GM18519 (cell line): ENCODE measurements at regions not wholly inside any gene's neighbourhood (a gene's known extent, or its start where the extent isn't known, plus 50 kb on each side); places are given as distances from the start of the nearest gene placed in this dataset.

Source experiments
- ATAC-seq: cut with Tn5 transposase; IDR thresholded peaks from one replicate; pipeline ENCODE4 v1.9.1; 2021; ENCODE audit warnings: mild to moderate bottlenecking, moderate library complexity; ENCODE audit not compliant: unreplicated experiment, low FRiP score

DNA sequence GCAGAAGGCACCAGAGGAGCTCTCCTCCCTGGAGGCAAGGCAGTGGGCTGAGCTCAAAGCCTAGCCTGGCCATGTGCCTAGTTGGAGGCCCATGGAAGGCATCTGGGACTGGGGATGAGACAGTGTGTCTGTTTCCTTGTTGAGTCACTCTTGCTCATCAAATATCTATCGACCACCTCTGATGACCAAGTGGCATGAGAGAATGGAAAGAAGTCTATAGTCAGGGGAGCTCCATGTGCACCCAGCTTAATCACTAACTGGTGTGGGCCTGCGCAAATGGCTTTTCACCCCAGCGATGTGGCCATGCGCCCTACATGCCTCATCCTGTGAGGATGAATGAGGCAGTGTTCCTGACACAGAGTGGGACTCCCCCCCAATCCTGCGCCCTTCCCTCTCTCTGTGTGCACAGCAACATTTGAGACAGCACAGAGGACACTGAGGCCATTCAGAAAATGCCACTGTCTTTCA, 229.9 kb downstream of the RPS24 start:
- ATAC-seq: no peak

DNA sequence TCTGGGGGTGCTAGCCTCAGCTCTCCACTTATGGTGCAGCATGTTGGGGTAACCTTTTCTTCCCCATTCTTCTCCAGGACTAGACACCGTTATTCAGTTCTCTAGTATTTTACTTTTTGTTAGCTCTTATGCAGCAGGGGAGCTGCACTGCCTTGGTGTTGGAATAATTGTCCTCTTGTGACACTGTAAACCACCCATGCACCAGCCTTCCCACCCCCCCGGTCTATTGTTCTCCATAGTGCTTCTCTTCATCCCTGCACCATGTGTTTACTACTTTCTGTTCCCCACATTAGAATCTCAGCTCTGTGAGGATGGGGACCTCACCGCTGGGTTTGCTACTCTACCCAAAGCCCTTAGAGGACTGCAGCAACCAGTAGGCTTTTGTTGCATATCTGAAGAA, 230.7 kb downstream of the RPS24 start:
- ATAC-seq: no peak

DNA sequence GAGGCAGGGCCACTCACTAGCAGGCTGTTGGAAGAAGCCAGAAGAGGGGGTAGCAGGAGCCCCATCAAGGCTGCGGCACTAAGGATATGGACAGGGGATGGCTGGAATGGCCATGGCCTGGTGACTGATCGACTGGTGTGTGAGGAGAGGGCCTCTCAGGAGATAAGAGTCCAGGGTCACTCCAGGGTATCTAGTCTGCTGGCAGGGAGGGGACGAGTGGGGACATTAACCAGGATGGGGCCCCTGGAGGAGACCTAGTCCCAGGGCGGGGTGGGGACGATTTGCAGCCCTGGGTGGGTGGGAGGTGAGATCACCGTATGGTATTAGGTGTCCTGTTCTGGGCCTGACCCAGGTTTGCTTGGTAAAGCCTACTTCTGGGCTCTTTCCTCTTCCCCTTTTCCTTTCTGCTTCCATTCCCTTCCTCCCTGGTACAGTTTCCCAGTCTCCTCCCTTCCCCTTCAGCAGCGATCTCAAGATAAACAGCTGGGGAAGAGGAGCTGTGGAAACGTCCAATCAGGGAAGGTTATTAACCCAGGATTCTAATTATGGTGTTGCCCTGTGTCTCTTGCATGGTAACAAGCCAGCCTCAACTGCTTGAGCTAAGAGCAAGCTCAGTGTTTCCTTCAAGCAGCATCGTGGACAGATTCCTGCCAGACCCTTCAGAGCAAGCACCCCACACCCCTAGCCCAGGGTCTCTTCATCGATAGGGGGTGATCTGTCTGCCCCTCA, 233.2 kb downstream of the RPS24 start:
- no peak for ATAC-seq

DNA sequence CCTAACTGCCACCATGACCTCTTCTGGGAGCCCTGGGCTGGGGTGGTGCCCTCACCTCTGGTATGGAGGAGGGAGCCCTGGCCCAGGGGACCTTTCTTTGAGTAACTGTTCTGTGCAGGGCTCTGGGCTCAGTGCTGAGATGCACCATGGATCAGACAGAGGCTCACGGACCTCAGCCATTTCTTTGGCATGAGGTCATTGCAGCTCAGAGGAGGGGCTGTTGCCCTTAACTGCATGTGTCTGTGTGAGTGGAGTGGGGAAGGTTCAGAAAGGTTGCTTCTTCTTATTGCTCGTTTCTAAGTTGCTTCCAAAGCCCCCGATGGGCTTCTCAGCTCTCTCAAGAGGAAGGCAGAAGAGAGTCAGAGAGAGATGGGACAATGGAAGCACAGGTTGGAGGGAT, 233.9 kb downstream of the RPS24 start:
- ATAC-seq: no peak

DNA sequence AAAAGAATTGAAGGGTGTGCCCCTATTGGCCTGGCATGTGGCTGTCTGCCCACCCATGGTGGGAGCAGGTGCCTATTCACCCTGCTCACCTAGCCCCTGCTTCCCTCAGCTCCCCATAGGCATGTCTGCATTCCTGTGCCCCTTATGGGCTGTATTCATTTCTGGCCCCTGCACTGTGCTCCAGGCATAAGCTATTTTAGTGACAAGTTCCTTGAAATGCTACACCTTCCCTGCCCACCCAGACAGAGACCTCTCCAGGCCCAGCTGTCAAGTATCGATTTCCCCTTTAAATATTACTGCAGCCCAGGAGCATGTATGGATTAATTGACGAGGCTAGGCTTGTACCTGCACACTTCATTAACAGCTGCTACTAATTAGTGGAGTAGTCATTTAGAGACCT, 235.4 kb downstream of the RPS24 start:
- ATAC-seq: no peak

DNA sequence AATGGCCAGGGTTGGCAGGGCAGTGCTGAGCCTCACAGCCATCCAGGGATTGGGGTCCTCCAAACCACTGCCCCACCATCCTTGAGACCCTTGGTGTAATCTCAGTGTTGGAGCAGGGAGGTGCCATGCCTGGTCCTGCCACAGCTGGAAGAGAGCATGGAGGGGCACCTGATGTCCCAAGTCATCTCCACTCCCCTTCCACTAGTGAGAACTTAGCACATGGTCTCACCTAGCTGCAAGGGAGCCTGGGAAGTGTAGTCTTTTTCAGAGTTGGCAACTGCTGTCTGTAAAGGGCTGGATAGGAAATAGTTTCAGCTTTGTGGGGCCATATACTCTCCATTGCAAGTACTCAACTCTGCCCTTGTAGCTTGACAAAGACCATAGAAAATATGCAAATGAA, 238.7 kb downstream of the RPS24 start:
- no peak for ATAC-seq

DNA sequence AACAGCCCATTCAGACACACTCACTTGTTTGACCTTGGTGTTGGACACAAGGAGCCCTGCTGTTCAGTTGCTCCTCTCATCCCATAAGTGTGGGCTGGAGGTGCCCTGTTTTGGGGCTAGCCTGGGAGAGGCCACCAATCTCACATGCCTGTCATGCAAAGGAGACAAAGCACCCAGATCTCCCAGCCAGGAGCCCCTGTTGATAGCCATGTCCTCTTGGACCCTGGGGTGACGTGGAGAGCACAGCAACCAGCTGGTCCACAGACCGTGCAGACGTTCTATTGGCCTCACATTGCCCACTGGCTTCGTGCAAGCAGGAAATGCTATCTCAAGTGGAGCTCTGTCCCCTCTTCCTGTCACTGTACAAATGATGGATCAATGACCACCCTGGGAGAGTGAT, 240.8 kb downstream of the RPS24 start:
- no peak for ATAC-seq

DNA sequence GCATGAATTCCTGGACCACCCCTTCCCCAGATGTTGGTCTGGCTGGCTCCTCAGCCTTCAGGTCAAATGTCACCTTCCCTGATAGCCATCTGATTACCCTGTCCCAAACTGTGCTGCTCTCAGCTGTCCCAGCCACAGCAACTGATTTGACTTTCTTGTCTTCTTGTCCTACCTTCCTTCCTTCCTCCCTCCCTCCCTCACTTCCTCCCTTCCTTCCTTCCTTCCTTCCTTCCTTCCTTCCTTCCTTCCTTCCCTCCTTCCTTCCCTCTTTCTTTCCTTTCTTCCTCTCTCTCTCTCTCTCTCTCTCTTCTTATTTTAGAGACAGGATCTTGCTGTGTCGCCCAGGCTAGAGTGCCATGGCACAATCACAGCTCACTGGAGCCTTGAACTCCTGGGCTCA, 242.5 kb downstream of the RPS24 start:
- no peak for ATAC-seq

DNA sequence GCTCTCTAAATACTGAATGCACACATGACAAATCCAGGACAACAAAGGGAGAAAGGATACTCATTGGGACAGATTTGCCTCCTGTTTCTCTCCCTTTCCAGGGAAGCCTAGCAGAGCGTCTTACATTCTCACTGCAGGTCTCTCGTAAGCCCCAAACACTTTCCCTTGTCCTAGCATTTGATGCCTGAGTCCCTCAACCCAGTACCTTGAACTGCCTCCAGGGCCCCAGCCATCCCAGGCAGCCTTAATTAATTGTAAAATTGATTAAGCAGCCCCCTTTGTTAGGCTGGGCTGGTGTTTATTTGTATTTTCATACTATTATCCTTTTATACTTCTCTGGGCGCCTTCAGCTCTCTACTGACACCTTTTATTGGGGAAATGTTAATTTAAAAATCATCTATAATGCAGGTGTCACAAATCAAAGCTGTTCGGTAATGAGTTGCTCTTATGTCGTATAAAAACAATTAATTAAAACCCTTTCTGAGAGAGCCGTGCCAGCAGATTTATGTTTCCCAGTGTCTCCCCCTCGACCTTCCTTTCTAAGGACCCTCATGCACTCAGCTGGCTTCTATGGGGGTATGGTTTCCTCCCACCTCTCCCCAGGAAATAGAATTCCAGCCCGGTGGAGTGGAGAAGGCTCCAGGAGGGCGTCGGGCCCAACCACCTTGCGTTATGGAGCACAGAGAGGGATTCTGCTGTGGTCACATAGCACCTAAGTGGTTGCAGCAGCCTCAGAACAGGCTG, 243.8 kb downstream of the RPS24 start:
- no peak for ATAC-seq

DNA sequence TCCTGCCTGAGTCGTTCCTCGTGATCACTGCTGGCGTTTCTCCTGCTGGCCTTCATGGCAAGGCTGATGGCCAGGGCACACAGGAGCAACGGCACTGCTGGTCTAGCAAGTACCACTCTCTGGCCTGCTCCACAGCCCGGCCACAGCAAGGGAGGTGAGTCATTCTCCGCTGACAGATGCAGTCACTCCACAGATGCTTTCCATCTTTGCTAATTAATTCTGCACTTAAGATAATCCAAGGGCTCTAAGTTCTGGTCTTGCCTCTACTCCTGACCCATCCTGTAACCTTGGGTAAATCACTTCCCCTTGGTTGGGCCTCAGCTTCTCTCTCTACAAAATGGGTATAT, 244.4 kb downstream of the RPS24 start:
- ATAC-seq: no peak

DNA sequence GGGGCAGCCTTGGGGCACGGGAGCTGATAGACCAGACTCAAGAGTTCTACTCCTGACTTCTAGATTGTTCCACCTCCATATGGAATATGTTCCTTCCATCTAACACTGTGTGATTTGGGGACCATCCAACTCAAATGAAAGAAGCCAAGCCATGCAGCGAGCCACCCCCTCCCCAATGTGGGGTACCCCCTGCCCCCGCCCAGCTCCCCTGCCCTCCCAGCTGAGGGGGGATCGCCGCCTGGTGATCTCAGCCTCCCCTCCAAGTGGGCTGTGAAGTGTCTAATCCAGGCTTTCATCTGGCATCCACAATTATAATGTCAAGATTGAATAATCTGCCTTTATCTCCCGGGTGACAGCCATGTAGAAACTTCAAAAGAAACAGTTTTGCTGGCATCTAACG, 246.1 kb downstream of the RPS24 start:
- no peak for ATAC-seq

DNA sequence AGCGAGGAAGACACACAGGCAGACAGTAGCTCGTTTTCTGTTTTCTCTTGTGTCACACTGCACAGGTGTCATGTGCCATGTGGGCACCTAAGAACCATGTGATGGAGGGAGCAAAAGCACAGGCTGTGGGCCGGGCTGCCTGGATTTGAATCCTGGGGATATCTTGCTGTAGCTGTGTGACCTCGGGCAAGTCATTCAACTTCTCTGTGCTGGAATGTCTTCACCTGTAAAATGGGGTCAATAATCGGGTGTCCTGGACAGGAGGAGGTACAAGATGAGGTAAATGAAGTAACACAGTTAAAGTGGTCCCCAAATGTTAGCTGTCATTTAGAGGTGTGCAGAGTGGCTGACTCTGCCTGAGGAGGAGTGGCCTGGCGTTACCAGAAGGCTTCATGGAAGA, 246.9 kb downstream of the RPS24 start:
- no peak for ATAC-seq

DNA sequence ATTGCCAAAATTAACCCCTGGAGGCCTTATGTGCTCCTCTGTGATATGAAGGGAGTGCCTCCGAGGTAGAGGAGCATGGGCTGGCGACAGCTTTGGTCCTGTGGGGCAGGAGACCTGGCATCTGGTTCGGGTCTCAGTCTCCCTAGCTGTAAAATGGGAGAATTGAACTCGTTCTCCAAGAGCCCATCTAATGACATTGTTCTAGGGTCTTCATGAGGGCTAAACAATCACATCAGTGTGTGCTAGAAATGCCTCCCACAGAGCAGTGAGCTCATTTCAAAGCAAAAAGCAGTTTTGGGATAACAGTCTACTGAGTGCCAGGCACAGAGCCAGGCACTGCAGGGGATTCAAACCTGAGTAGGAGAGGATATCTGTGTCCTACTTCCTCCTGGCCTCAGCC, 248.0 kb downstream of the RPS24 start:
- no peak for ATAC-seq

DNA sequence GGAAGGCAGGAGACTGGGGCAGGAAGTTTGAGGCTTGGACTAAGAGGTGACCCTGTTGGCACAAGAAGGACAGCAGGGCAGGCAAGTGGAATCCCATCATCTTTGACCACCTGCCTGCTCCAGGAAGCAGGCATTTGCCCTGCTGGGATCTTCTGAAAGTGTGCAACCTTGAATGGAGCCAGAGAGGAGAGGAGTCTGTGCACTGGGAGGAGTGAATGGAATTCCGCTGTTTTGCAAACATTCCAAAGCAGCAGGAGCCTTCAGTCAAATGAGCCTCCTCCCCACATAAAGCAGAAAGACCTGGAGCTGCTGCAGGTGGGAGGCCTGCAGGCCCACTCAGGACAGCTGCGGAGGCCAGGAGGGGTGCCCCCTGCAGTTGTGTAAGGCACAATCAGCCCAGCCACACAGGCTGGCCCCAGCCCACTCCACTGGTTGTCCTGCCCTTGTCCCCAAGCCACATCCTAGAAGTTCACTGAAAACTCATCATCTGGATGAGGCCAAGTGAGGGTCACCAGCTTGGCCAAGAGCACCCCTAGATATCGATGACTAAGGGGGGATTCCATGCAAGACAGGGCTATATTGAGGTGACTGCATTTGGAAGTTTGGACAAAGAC, 249.5 kb downstream of the RPS24 start:
- ATAC-seq: no peak

DNA sequence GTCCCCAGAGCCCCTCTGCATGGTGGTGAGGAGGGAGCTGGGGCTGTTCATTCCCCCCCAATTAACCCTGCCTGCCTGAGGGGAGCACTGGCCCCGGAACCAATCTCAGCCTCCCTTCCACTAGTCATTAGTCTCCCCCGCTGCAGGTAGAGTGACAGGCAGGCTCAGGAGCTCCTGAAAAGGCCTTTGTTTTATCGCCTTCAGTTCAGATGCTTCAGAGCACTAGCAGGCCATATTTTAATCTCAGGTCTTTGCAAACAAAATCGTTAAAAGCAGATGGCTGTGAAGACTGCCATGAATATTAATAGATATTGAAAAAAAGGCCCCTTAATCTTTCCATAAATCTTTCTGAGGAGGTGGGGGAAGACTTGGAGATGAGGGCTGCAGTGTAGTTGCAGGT, 250.7 kb downstream of the RPS24 start:
- ATAC-seq: no peak

DNA sequence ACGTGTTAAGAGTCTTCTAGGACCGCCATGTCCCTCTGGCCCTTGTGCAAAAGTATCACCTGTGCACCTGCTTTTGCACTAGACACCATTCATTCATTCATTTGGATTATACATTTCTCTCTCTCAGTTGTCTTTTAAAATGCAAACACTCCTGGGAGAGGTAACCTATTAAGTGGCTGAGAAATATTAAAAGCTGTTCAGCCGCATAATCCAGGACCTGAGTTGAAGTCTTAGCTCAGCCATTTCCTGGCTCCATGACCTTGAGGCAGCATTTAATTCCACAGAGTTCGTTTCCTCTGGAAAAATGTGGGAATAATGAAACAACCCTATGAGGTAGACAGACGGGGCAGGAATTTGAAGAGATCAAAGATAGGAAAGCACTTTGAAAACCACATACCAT, 251.6 kb downstream of the RPS24 start:
- ATAC-seq: no peak

DNA sequence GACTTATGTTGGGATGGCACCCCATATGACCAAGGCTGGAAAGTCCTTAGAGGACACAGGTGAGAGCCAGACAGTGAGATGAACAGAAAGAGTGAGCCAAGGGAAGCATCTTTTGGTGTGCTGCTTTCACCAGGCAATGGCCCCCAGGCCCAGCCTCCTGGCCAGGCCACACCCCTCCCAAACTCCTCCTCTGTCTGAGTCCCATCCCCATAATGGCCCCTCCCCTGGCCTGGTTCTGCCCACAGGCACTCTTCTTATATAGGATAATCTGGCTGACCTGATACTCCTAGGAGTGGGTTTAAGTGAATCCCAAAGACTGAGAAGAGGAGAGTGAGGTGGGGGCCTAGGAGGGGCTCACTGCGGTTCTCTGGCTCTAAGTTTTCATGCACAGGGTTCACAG, 252.5 kb downstream of the RPS24 start:
- no peak for ATAC-seq

DNA sequence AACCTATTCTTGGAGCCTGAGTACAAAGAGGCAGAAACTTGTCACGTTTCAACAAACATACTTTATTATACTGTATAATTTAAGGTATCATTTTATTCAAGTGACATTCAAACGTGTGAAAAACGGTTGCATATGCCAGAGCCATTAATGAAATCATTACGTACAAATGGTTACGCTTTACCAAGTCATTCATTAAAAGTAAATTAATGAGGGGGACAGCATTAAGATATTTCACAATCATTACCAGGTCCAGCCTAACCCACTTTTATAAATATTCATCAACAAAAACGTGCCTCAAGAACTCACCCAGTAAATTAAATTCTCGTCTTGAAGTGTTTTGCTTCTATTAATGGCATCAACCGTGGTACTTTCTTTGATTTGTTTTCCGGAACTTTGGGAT, 253.0 kb downstream of the RPS24 start:
- no peak for ATAC-seq

DNA sequence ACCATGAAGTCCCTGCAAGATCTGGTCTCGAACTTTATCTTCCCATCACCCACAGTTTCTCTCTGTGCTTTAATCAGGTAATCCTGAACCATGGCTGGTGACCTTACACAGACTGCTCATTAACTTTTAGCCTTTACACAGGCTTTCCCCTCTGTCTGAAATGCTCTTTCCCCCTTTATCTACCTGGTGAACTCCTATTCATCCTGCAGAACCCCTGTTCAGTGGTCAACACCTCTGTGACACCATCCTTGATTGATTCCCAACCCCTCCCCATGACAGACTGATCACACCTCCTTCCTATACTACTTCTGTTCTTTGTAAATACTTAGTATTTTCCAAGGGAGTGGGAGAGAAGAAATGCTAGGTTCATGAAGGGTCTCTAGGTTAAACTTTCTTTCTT, 254.0 kb downstream of the RPS24 start:
- no peak for ATAC-seq

DNA sequence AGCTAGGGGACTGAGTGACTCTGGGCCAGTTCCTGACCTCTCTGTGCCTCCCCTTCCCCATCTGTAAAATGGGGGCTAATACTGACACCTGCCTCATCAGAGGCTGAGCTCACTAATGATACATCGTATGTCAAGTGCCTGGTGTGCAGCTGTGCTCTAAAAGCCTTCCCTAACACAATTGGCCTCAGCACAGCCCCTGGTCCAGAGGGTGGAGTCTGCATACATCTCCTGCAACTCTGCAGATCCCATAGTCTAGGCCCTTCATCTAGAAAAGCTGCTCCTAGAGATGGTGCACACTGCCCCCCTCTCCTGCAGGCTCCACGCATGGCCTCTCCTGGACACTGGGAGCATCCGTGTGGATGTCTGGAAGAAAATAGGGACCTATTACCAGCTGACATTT, 255.0 kb downstream of the RPS24 start:
- ATAC-seq: no peak

DNA sequence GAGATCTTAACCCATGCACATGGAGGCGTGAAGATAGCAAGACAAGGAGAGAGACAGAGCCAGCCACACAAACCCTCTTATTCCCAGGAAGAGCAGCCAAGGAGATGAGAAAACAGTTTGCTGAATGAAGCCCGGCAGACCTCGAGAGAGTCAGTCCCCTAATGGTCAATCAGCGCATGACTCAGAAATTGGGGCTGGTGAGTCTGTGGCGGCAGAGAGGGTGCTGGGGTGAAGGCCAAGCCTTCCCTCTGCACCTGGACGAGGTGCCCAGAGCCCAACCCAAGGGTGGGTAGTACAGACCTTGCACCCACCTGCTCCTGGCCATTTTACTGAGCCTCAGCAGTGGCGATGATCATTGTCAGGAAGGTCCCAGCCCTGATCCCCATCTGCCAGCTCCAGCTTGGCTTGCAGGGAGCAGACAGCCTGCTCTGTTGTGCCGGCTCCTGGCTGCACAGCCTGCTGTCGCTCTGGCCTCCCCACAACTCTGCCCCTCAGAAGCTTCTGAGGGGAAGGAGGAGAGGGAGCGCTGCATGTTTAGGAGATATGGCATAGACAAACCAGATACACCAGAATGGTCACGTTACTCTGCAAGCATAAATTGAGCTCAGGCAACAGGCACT, 256.6 kb downstream of the RPS24 start:
- ATAC-seq: no peak
